ENCODE measurements at regions not wholly inside any gene's neighbourhood (a gene's known extent, or its start where the extent isn't known, plus 50 kb on each side); places are given as distances from the start of the nearest gene placed in this dataset.

DNA sequence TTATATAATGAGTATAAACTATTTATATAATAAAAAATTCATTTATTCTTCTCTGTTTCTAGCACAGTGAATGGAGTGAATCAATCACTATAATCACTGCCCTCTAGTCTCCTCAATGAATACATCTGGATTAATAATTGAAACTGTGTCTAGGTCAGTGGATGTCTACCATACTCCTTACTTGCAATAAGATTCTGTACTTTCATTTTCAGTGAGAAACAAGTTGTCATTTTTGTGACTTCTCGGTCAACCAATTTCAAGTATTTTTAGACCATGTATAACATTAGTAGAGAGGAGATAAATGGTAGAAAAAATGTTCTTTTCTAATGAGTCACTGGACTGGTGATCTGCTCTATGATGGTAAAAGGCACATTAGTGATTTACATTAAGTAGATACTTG lies 799.6 kb upstream of the CHAC2 start:
- Mint-ChIP-seq H3K4me3 (ENCODE audit: unreplicated experiment) (no peak overlapping the region), H3K4me1 (ENCODE audit: insufficient read depth, unreplicated experiment) (no peaks in the 10 kb centered on the region), H3K27ac (ENCODE audit: low read depth, unreplicated experiment) (no peak overlapping the region), H3K36me3 (ENCODE audit: insufficient read depth, unreplicated experiment) (no peaks in the 10 kb centered on the region), H3K27me3 (ENCODE audit: insufficient read depth, unreplicated experiment) (no peaks in the 10 kb centered on the region), H3K9me3 (ENCODE audit: unreplicated experiment) (peaks cover 1% of the 10 kb centered on the region)
- no TSS peak for BruUV-seq (replicated peaks)
- no peak for DNase-seq (ENCODE audit: unreplicated experiment)
- intact Hi-C loops (cut with micrococcal nuclease), result no loop called here
- ChIA-PET POLR2A (interaction anchor here (0.5 kb wide), 1 partner anchor 111 kb away, joined by 3 read pairs; no protein-coding TSS in a partner anchor), CTCF (no interaction called here)
- TF ChIP-seq, protein P1, sequence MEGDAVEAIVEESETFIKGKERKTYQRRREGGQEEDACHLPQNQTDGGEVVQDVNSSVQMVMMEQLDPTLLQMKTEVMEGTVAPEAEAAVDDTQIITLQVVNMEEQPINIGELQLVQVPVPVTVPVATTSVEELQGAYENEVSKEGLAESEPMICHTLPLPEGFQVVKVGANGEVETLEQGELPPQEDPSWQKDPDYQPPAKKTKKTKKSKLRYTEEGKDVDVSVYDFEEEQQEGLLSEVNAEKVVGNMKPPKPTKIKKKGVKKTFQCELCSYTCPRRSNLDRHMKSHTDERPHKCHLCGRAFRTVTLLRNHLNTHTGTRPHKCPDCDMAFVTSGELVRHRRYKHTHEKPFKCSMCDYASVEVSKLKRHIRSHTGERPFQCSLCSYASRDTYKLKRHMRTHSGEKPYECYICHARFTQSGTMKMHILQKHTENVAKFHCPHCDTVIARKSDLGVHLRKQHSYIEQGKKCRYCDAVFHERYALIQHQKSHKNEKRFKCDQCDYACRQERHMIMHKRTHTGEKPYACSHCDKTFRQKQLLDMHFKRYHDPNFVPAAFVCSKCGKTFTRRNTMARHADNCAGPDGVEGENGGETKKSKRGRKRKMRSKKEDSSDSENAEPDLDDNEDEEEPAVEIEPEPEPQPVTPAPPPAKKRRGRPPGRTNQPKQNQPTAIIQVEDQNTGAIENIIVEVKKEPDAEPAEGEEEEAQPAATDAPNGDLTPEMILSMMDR (IDR thresholded peaks at IDR 0.05; ENCODE audit: unreplicated experiment), result no peak

GRCh38 chr2:52964916-52965530 lies 802.6 kb upstream of the CHAC2 start:
- BruUV-seq (replicated peaks), result no TSS peak

GRCh38 chr2:52961403-52961802 lies 806.2 kb upstream of the CHAC2 start:
- DNase-seq (ENCODE audit: unreplicated experiment), result no peak
- TF ChIP-seq, protein P1 (IDR thresholded peaks at IDR 0.05; ENCODE audit: unreplicated experiment), result no peak
- H3K4me3 Mint-ChIP-seq (ENCODE audit: unreplicated experiment), result no peak overlapping the region
- H3K9me3 Mint-ChIP-seq (ENCODE audit: unreplicated experiment), result peaks cover 12% of the 10 kb centered on the region
- POLR2A ChIA-PET, result interaction anchor here (0.6 kb wide), 2 partner anchors 400 to 625 kb away, joined by 3 read pairs; no protein-coding TSS in a partner anchor
- BruUV-seq (replicated peaks), result no TSS peak
- H3K27ac Mint-ChIP-seq (ENCODE audit: low read depth, unreplicated experiment), result no peak overlapping the region
- no peaks in the 10 kb centered on the region for H3K36me3 Mint-ChIP-seq (ENCODE audit: insufficient read depth, unreplicated experiment)
- peaks cover 5% of the 10 kb centered on the region for H3K4me1 Mint-ChIP-seq (ENCODE audit: insufficient read depth, unreplicated experiment)
- no peaks in the 10 kb centered on the region for H3K27me3 Mint-ChIP-seq (ENCODE audit: insufficient read depth, unreplicated experiment)
- CTCF ChIA-PET, result interaction anchor here (1.0 to 3.8 kb wide), 3 partner anchors 14 to 151 kb away, joined by 3 to 13 read pairs (median 4); no protein-coding TSS in a partner anchor
- intact Hi-C loops (cut with micrococcal nuclease), result no loop called here

More at GRCh38 chr2:52964916-52965530, 802.6 kb upstream of the CHAC2 start:
- Mint-ChIP-seq H3K27ac (ENCODE audit: low read depth, unreplicated experiment) (no peak overlapping the region), H3K4me3 (ENCODE audit: unreplicated experiment) (no peak overlapping the region), H3K9me3 (ENCODE audit: unreplicated experiment) (peaks cover 12% of the 10 kb centered on the region), H3K27me3 (ENCODE audit: insufficient read depth, unreplicated experiment) (no peaks in the 10 kb centered on the region), H3K36me3 (ENCODE audit: insufficient read depth, unreplicated experiment) (no peaks in the 10 kb centered on the region), H3K4me1 (ENCODE audit: insufficient read depth, unreplicated experiment) (no peaks in the 10 kb centered on the region)
- TF ChIP-seq, protein P1 (IDR thresholded peaks at IDR 0.05; ENCODE audit: unreplicated experiment), result no peak
- POLR2A ChIA-PET, result no interaction called here
- intact Hi-C loops (cut with micrococcal nuclease), result no loop called here
- DNase-seq (ENCODE audit: unreplicated experiment), result no peak
- CTCF ChIA-PET, result interaction anchor here (0.6 kb wide), 1 partner anchor 10 kb away, joined by 3 read pairs; no protein-coding TSS in a partner anchor

GRCh38 chr2:52960881-52961280 lies 806.7 kb upstream of the CHAC2 start:
- TF ChIP-seq, protein P1 (IDR thresholded peaks at IDR 0.05; ENCODE audit: unreplicated experiment), result no peak
- no peak overlapping the region for H3K27ac Mint-ChIP-seq (ENCODE audit: low read depth, unreplicated experiment)
- no peaks in the 10 kb centered on the region for H3K36me3 Mint-ChIP-seq (ENCODE audit: insufficient read depth, unreplicated experiment)
- H3K4me1 Mint-ChIP-seq (ENCODE audit: insufficient read depth, unreplicated experiment), result peaks cover 10% of the 10 kb centered on the region
- POLR2A ChIA-PET, result interaction anchor here (0.6 kb wide), 2 partner anchors 401 to 625 kb away, joined by 3 read pairs; no protein-coding TSS in a partner anchor
- no peaks in the 10 kb centered on the region for H3K27me3 Mint-ChIP-seq (ENCODE audit: insufficient read depth, unreplicated experiment)
- no peak overlapping the region for H3K4me3 Mint-ChIP-seq (ENCODE audit: unreplicated experiment)
- BruUV-seq (replicated peaks), result no TSS peak
- CTCF ChIA-PET, result interaction anchor here (1.3 to 3.8 kb wide), 2 partner anchors 15 to 150 kb away, joined by 4 to 13 read pairs; no protein-coding TSS in a partner anchor
- DNase-seq (ENCODE audit: unreplicated experiment), result no peak
- peaks cover 12% of the 10 kb centered on the region for H3K9me3 Mint-ChIP-seq (ENCODE audit: unreplicated experiment)
- intact Hi-C loops (cut with micrococcal nuclease), result no loop called here
